OCI-LY3 (cell line): ENCODE measurements at regions not wholly inside any gene's neighbourhood (a gene's known extent, or its start where the extent isn't known, plus 50 kb on each side); places are given as distances from the start of the nearest gene placed in this dataset.

Experiments
- H2AFZ ChIP-seq: fragments of 200-600, 300-600 bp; shearing (Covaris generic); 2 replicates; pipeline ENCODE4 v1.6.0; 2014; ENCODE audit warnings: antibody characterized with exemption, low read depth, low read length
- H3K27ac ChIP-seq: fragments of 200-600, 300-600 bp; sonication (generic); 2 replicates; pipeline ENCODE4 v1.5.1; 2014; ENCODE audit warnings: mild to moderate bottlenecking, low read length, moderate library complexity, mixed read lengths
- H3K27me3 ChIP-seq: fragments of 200-600, 300-600 bp; sonication (generic); 2 replicates; pipeline ENCODE4 v1.6.1; 2014; ENCODE audit warnings: low read depth, low read length, mixed read lengths
- H3K36me3 ChIP-seq: fragments of 200-600, 300-600 bp; sonication (generic); replicated peaks from 2 replicates; pipeline ENCODE3; 2014; ENCODE audit warnings: low read depth, low read length, mixed read lengths
- H3K4me1 ChIP-seq: fragments of 300-600, 200-600 bp; sonication (generic); 2 replicates; pipeline ENCODE4 v1.6.1; 2014; ENCODE audit warnings: low read length, mixed read lengths
- H3K4me2 ChIP-seq: fragments of 200-600, 300-600 bp; sonication (generic); 2 replicates; pipeline ENCODE4 v1.6.1; 2014; ENCODE audit warnings: low read length, mixed read lengths
- H3K4me3 ChIP-seq: fragments of 300-600, 200-600 bp; sonication (generic); 2 replicates; pipeline ENCODE4 v1.5.1; 2014; ENCODE audit warnings: antibody characterized with exemption, mild to moderate bottlenecking, low read length, moderate library complexity
- H3K79me2 ChIP-seq: fragments of 300-600, 200-600 bp; shearing (Covaris generic); 2 replicates; pipeline ENCODE4 v1.6.1; 2014; ENCODE audit warnings: mild to moderate bottlenecking, low read length, mixed read lengths
- H3K9ac ChIP-seq: fragments of 300-600, 200-600 bp; shearing (Covaris generic); 2 replicates; pipeline ENCODE4 v1.6.0; 2014; ENCODE audit warnings: mild to moderate bottlenecking, low read length, moderate library complexity
- H3K9me3 ChIP-seq: fragments of 200-600, 300-600 bp; shearing (Covaris generic); 2 replicates; pipeline ENCODE4 v1.6.1; 2014; ENCODE audit warnings: low read length, mixed read lengths; ENCODE audit not compliant: insufficient read depth
- H4K20me1 ChIP-seq: fragments of 200-600, 300-600 bp; sonication (generic); 2 replicates; pipeline ENCODE4 v1.6.1; 2016; ENCODE audit warnings: low read length, mixed read lengths; ENCODE audit not compliant: insufficient read depth
- EZH2phosphoT487 ChIP-seq: fragments of 200-600 bp; shearing (Covaris generic); IDR thresholded peaks from 2 replicates; pipeline ENCODE4 v1.6.1; 2018; ENCODE audit warnings: antibody characterized with exemption, mixed run types, low read depth
- TF ChIP-seq, protein P1 (sequence below): fragments of 200-600, 300-600 bp; sonication (generic); IDR thresholded peaks from 2 replicates; pipeline ENCODE4 v1.5.1; 2014; ENCODE audit warnings: antibody characterized with exemption, low read length, low read depth

GRCh38 chr13:87120476-87120875 lies 550.7 kb upstream of the SLITRK5 start:
- Histone ChIP-seq H3K4me2 (no peak overlapping the region), H2AFZ (no peak overlapping the region), H3K79me2 (no peaks in the 10 kb centered on the region), H3K36me3 (no peaks in the 10 kb centered on the region), H3K4me3 (no peak overlapping the region), H3K9ac (no peak overlapping the region), H3K9me3 (no peaks in the 10 kb centered on the region), H4K20me1 (no peaks in the 10 kb centered on the region), H3K27me3 (no peaks in the 10 kb centered on the region), H3K4me1 (no peaks in the 10 kb centered on the region; the same call in 1 of the 2 replicates), H3K27ac (no peak overlapping the region)
- TF ChIP-seq, protein P1, sequence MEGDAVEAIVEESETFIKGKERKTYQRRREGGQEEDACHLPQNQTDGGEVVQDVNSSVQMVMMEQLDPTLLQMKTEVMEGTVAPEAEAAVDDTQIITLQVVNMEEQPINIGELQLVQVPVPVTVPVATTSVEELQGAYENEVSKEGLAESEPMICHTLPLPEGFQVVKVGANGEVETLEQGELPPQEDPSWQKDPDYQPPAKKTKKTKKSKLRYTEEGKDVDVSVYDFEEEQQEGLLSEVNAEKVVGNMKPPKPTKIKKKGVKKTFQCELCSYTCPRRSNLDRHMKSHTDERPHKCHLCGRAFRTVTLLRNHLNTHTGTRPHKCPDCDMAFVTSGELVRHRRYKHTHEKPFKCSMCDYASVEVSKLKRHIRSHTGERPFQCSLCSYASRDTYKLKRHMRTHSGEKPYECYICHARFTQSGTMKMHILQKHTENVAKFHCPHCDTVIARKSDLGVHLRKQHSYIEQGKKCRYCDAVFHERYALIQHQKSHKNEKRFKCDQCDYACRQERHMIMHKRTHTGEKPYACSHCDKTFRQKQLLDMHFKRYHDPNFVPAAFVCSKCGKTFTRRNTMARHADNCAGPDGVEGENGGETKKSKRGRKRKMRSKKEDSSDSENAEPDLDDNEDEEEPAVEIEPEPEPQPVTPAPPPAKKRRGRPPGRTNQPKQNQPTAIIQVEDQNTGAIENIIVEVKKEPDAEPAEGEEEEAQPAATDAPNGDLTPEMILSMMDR: no peak
- TF ChIP-seq EZH2phosphoT487: no peak

DNA sequence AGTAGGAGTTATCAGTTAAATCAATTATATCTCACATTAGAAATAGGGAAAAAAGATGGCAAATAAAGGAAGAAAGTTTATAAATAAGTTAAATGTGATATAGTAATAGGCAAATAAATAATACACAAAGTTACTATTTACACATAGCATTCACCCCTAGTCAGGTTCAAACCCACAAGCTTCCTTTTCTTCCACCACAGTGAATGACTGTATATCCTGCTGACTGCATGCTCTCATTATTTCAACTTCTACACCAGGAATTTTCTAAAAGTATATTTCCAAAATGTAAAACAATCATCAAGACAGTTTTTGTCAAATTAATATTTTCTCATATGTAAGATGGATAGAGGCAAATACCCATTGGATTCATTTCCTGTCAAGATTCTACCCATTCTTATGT lies 548.6 kb upstream of the SLITRK5 start:
- no peak overlapping the region for H3K4me2 ChIP-seq
- no peaks in the 10 kb centered on the region for H4K20me1 ChIP-seq
- H3K36me3 ChIP-seq: no peaks in the 10 kb centered on the region
- no peak for TF ChIP-seq EZH2phosphoT487
- TF ChIP-seq, protein P1: no peak
- no peaks in the 10 kb centered on the region; the same call in 1 of the 2 replicates for H3K4me1 ChIP-seq
- H3K79me2 ChIP-seq: no peaks in the 10 kb centered on the region
- no peak overlapping the region for H3K27ac ChIP-seq
- no peaks in the 10 kb centered on the region for H3K9me3 ChIP-seq
- H3K9ac ChIP-seq: no peak overlapping the region
- no peak overlapping the region for H3K4me3 ChIP-seq
- H3K27me3 ChIP-seq: no peaks in the 10 kb centered on the region
- no peak overlapping the region for H2AFZ ChIP-seq

DNA sequence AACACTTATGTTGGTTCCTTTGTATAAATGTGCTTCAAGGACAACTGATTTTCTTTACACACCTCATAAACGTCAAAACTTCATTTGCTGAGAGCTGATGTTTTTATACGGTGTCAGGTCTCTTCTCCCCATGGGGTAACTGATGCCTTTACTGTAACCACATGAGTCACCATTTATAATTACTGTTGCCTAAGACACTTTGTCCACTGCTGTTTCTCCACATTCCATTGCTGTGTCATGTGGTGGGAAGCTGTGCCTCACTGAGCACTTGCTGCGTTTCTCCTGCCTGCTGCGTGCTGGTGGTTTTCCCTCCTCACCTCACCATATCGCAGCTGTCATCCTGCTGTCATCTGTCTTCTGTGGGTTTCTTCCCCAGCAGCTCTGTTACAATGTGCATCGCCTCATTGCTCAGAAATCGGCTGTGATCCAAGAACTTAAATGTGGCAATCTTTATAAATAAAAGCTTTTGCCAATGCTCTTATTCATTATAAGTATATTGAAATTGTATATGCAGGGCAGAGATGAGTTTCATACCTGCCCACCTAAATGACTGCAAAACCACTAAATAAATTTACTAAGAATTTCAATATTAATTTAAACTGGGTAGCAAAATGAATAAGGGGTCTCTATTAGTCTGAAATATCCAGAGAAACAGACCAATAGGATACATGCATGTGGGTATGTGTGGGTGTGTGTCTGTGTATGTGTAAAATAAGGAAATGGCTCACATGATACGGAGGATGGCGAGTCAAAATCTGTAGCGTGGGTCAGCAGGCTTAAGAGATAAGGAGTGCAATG lies 547.0 kb upstream of the SLITRK5 start:
- no peak overlapping the region; the same call in 1 of the 2 replicates for H3K4me2 ChIP-seq
- H2AFZ ChIP-seq: peak overlapping the region; percentile 16; the same call in 1 of the 2 replicates
- H3K79me2 ChIP-seq: no peaks in the 10 kb centered on the region
- no peaks in the 10 kb centered on the region; the same call in 1 of the 2 replicates for H3K4me1 ChIP-seq
- no peak overlapping the region for H3K9ac ChIP-seq
- TF ChIP-seq, protein P1: no peak
- H3K4me3 ChIP-seq: no peak overlapping the region
- H3K27me3 ChIP-seq: no peaks in the 10 kb centered on the region
- H4K20me1 ChIP-seq: no peaks in the 10 kb centered on the region
- no peak overlapping the region for H3K27ac ChIP-seq
- no peaks in the 10 kb centered on the region for H3K36me3 ChIP-seq
- H3K9me3 ChIP-seq: no peaks in the 10 kb centered on the region

- Histone ChIP-seq H3K9ac (no peak overlapping the region), H3K9me3 (no peaks in the 10 kb centered on the region), H3K27ac (no peak overlapping the region), H3K4me2 (no peak overlapping the region), H3K36me3 (no peaks in the 10 kb centered on the region), H2AFZ (no peak overlapping the region), H3K4me1 (no peaks in the 10 kb centered on the region), H3K79me2 (no peaks in the 10 kb centered on the region), H3K4me3 (no peak overlapping the region), H3K27me3 (no peaks in the 10 kb centered on the region), H4K20me1 (no peaks in the 10 kb centered on the region)
- TF ChIP-seq, protein P1: no peak
- TF ChIP-seq EZH2phosphoT487: no peak
Measured at GRCh38 chr13:87124785-87125074, 546.4 kb upstream of the SLITRK5 start.
